HCT116 (cell line): ENCODE measurements at regions not wholly inside any gene's neighbourhood (a gene's known extent, or its start where the extent isn't known, plus 50 kb on each side); places are given as distances from the start of the nearest gene placed in this dataset.

Experiments
- ATAC-seq: fragments of 200-7000 bp; cut with Tn5 transposase; 2 replicates; pipeline ENCODE4 v1.9.1; 2020; ENCODE audit warnings: mild to moderate bottlenecking, moderate library complexity
- BruUV-seq: library from RNA; stranded (reverse); fragments of 400-500 nt; replicated peaks from 2 replicates; lab custom pipeline; 2021; lab: Mats Ljungman, UMichigan
- CTCF ChIA-PET: fragments of 300-600 bp; sonication (Branson Sonifier 250); formaldehyde crosslinking; loops from one replicate; lab custom pipeline; 2021; ENCODE audit warnings: antibody characterized with exemption; lab: Charles Lee
- POLR2A ChIA-PET: fragments of 300-600, 350-600 bp; sonication (Branson Sonifier 250); formaldehyde crosslinking; loops from one replicate; lab custom pipeline; 2021; ENCODE audit warnings: antibody characterized with exemption; lab: Charles Lee
- RAD21 ChIA-PET, 2 experiments: fragments of 300-600 bp; sonication (Branson Sonifier 250); formaldehyde crosslinking; loops; one replicate each; lab custom pipeline; 2023; ENCODE audit warnings: low total read pairs in 2 of 2; ENCODE audit not compliant: uncharacterized antibody in 2 of 2, unreplicated experiment in 2 of 2, low non-redundant PET in 1 of 2; lab: Charles Lee
- DNase-seq: peaks from one replicate; pipeline ENCODE4 v3.0.0-alpha.2; 2010; ENCODE audit warnings: low read depth, low spot score
- H2AFZ ChIP-seq: fragments of 200-600 bp; shearing (Covaris generic), sonication (generic); 2 replicates; pipeline ENCODE4 v1.6.1; 2017; ENCODE audit warnings: low read depth, mixed run types, mixed read lengths, antibody characterized with exemption, low read length; ENCODE audit not compliant: poor library complexity, severe bottlenecking
- H3K27ac ChIP-seq: 2 replicates; pipeline ENCODE4 v1.5.1; 2012; ENCODE audit warnings: low read depth, low read length
- H3K27me3 ChIP-seq: fragments of 200-600 bp; sonication (generic); 2 replicates; pipeline ENCODE4 v1.6.1; 2016; ENCODE audit warnings: mixed run types, low read length, mixed read lengths; ENCODE audit not compliant: insufficient read depth
- H3K36me3 ChIP-seq, 2 experiments: fragments of 200-500 bp in 1 of 2; fragments of 200-600 bp in 1 of 2; sonication (Bioruptor generic) in 1 of 2; sonication (generic) in 1 of 2; 2 replicates each; pipeline versions ENCODE4 v1.5.1 to v1.6.1; 2014 to 2016; ENCODE audit warnings: low read length in 2 of 2, inconsistent platforms in 1 of 2, mixed read lengths in 1 of 2, mixed run types in 1 of 2; ENCODE audit not compliant: insufficient read depth in 2 of 2, control insufficient read depth in 1 of 2
- H3K4me1 ChIP-seq, 2 experiments: fragments of 200-600 bp in 1 of 2; sonication (generic) in 1 of 2; 2 replicates each; pipeline versions ENCODE4 v1.5.1 to v1.6.1; 2012 to 2017; ENCODE audit warnings: low read length in 2 of 2, inconsistent platforms in 1 of 2, mild to moderate bottlenecking in 1 of 2, mixed read lengths in 1 of 2, mixed run types in 1 of 2, moderate library complexity in 1 of 2; ENCODE audit not compliant: insufficient read depth in 2 of 2, control insufficient read depth in 1 of 2
- H3K4me2 ChIP-seq: fragments of 200-600 bp; sonication (generic); 2 replicates; pipeline ENCODE4 v1.6.1; 2017; ENCODE audit warnings: mixed run types, low read length, mixed read lengths
- H3K4me3 ChIP-seq, 2 experiments: fragments of 200-600 bp in 1 of 2; sonication (generic) in 1 of 2; replicated peaks in 1 of 2; 2 replicates each; pipeline ENCODE4 v1.5.1; 2011 to 2016; ENCODE audit warnings: low read length in 2 of 2, control low read depth in 1 of 2, low read depth in 1 of 2, mild to moderate bottlenecking in 1 of 2, mixed read lengths in 1 of 2, mixed run types in 1 of 2
- H3K79me2 ChIP-seq: fragments of 200-600 bp; sonication (generic); 2 replicates; pipeline ENCODE4 v1.6.1; 2017; ENCODE audit warnings: mild to moderate bottlenecking, mixed run types, low read length, moderate library complexity, mixed read lengths; ENCODE audit not compliant: insufficient read depth
- H3K9ac ChIP-seq: fragments of 200-600 bp; sonication (generic); 2 replicates; pipeline ENCODE4 v1.6.1; 2016; ENCODE audit warnings: low read length, mixed read lengths
- H3K9me2 ChIP-seq: fragments of 200-600 bp; sonication (generic), shearing (Covaris generic); 2 replicates; pipeline ENCODE4 v1.6.1; 2017; ENCODE audit warnings: mixed run types, mild to moderate bottlenecking, moderate library complexity; ENCODE audit not compliant: insufficient read depth
- H3K9me3 ChIP-seq, 2 experiments: fragments of 200-500 bp in 1 of 2; fragments of 200-600 bp in 1 of 2; sonication (Bioruptor generic) in 1 of 2; sonication (generic) in 1 of 2; 2 replicates each; pipeline ENCODE4 v1.6.1; 2014 to 2017; ENCODE audit warnings: low read length in 2 of 2, mixed read lengths in 2 of 2, inconsistent platforms in 1 of 2, low read depth in 1 of 2, mild to moderate bottlenecking in 1 of 2, mixed run types in 1 of 2, moderate library complexity in 1 of 2; ENCODE audit not compliant: control insufficient read depth in 1 of 2, insufficient read depth in 1 of 2
- H4K20me1 ChIP-seq: fragments of 200-600 bp; sonication (generic), shearing (Covaris generic); 2 replicates; pipeline ENCODE4 v1.6.1; 2017; ENCODE audit warnings: mixed run types, mild to moderate bottlenecking, moderate library complexity; ENCODE audit not compliant: insufficient read depth
- ATF3 ChIP-seq: IDR thresholded peaks from 2 replicates; pipeline ENCODE4 v1.6.1; 2012
- CBX3 ChIP-seq: IDR thresholded peaks from 2 replicates; pipeline ENCODE4 v1.6.1; 2012; ENCODE audit warnings: low read depth
- EGR1 ChIP-seq: IDR thresholded peaks from 2 replicates; pipeline ENCODE4 v1.6.1; 2012; ENCODE audit warnings: low read depth
- ELF1 ChIP-seq: IDR thresholded peaks from 2 replicates; pipeline ENCODE4 v1.6.1; 2012; ENCODE audit warnings: low read depth, borderline replicate concordance
- EZH2 ChIP-seq: fragments of 200-600 bp; sonication (generic); IDR thresholded peaks from 2 replicates; pipeline ENCODE4 v1.6.1; 2017; ENCODE audit warnings: antibody characterized with exemption, mixed run types
- FOSL1 ChIP-seq: IDR thresholded peaks from 2 replicates; pipeline ENCODE4 v1.6.1; 2012; ENCODE audit warnings: low read depth
- POLR2A ChIP-seq: IDR thresholded peaks from 2 replicates; pipeline ENCODE4 v1.7.0; 2011; ENCODE audit warnings: borderline replicate concordance; ENCODE audit not compliant: insufficient read depth, insufficient read length; ENCODE audit errors: extremely low read depth
- SIN3A ChIP-seq: IDR thresholded peaks from 2 replicates; pipeline ENCODE4 v1.6.1; 2012; ENCODE audit warnings: low read depth
- SP1 ChIP-seq: IDR thresholded peaks from 2 replicates; pipeline ENCODE4 v1.6.1; 2012; ENCODE audit warnings: low read depth
- SRF ChIP-seq: IDR thresholded peaks from 2 replicates; pipeline ENCODE4 v1.6.1; 2012; ENCODE audit warnings: low read depth
- TCF7L2 ChIP-seq: IDR thresholded peaks from 2 replicates; pipeline ENCODE4 v1.7.0; 2011; ENCODE audit warnings: borderline replicate concordance, inconsistent platforms; ENCODE audit not compliant: insufficient read depth, insufficient read length; ENCODE audit errors: extremely low read depth
- YY1 ChIP-seq: IDR thresholded peaks from 2 replicates; pipeline ENCODE4 v1.6.1; 2011; ENCODE audit warnings: low read length, low read depth, moderate library complexity, mild to moderate bottlenecking; ENCODE audit not compliant: insufficient replicate concordance; ENCODE audit errors: extremely low read depth
- ZFX ChIP-seq: fragments of 450-650 bp; IDR thresholded peaks from 2 replicates; pipeline ENCODE4 v1.6.1; 2017
- ZNF274 ChIP-seq: fragments of 200-500 bp; sonication (Bioruptor generic); IDR thresholded peaks from 2 replicates; pipeline ENCODE4 v1.6.1; 2014; ENCODE audit warnings: mild to moderate bottlenecking, low read depth, low read length, inconsistent platforms
- intact Hi-C: fragments of 100-400 bp; cut with micrococcal nuclease; formaldehyde crosslinking; loops from 2 replicates; pipeline ENCODE4 v1.10.0; 2022
- TF ChIP-seq, protein P1 (sequence below), 3 experiments: fragments of 200-600 bp in 1 of 3; sonication (generic) in 1 of 3; IDR thresholded peaks in 2 of 3; conservative IDR thresholded peaks in 1 of 3; 2 replicates each; pipeline ENCODE4 v1.5.1; 2012 to 2017; ENCODE audit warnings: low read depth in 2 of 3, low read length in 2 of 3, antibody characterized with exemption in 1 of 3, borderline replicate concordance in 1 of 3, control low read depth in 1 of 3, mild to moderate bottlenecking in 1 of 3, mixed read lengths in 1 of 3, mixed run types in 1 of 3, moderate library complexity in 1 of 3; ENCODE audit not compliant: insufficient read depth in 1 of 3
- TF ChIP-seq, protein P2 (sequence below): IDR thresholded peaks from 2 replicates; pipeline ENCODE4 v1.6.1; 2012
- TF ChIP-seq, protein P3 (sequence below): IDR thresholded peaks from 2 replicates; pipeline ENCODE4 v1.6.1; 2012; ENCODE audit warnings: low read depth

- Histone ChIP-seq H3K27me3 (0 out of 2 replicates have a peak, but pooled peaks cover 3% of the 10 kb centered on the region), H3K4me3 (no peak overlapping the region), H3K27ac (no peak overlapping the region), H2AFZ (no peak overlapping the region), H3K9me2 (no peaks in the 10 kb centered on the region), H3K79me2 (no peaks in the 10 kb centered on the region), H3K9ac (no peak overlapping the region), H3K36me3 (no peaks in the 10 kb centered on the region), H3K9me3 (no peaks in the 10 kb centered on the region), H3K4me1 (no peaks in the 10 kb centered on the region), H3K4me2 (no peak overlapping the region), H4K20me1 (no peaks in the 10 kb centered on the region)
- DNase-seq, result no peak
- no peak for TF ChIP-seq SP1
- no peak for TF ChIP-seq TCF7L2
- TF ChIP-seq SRF, result no peak
- no peak for TF ChIP-seq YY1
- TF ChIP-seq, protein P1, sequence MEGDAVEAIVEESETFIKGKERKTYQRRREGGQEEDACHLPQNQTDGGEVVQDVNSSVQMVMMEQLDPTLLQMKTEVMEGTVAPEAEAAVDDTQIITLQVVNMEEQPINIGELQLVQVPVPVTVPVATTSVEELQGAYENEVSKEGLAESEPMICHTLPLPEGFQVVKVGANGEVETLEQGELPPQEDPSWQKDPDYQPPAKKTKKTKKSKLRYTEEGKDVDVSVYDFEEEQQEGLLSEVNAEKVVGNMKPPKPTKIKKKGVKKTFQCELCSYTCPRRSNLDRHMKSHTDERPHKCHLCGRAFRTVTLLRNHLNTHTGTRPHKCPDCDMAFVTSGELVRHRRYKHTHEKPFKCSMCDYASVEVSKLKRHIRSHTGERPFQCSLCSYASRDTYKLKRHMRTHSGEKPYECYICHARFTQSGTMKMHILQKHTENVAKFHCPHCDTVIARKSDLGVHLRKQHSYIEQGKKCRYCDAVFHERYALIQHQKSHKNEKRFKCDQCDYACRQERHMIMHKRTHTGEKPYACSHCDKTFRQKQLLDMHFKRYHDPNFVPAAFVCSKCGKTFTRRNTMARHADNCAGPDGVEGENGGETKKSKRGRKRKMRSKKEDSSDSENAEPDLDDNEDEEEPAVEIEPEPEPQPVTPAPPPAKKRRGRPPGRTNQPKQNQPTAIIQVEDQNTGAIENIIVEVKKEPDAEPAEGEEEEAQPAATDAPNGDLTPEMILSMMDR (IDR thresholded peaks at IDR 0.05 in 2 of 3, conservative IDR thresholded peaks at IDR 0.05 in 1 of 3; ENCODE audit: borderline replicate concordance in 1 of 3, insufficient read depth in 1 of 3, low read depth in 2 of 3, low read length in 2 of 3), result no peak
- TF ChIP-seq, protein P2, sequence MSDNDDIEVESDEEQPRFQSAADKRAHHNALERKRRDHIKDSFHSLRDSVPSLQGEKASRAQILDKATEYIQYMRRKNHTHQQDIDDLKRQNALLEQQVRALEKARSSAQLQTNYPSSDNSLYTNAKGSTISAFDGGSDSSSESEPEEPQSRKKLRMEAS, result no peak
- no peak for TF ChIP-seq ZNF274
- no peak for TF ChIP-seq ATF3
- TF ChIP-seq CBX3, result no peak
- TF ChIP-seq FOSL1, result no peak
- TF ChIP-seq SIN3A, result no peak
- no peak for TF ChIP-seq EZH2
- TF ChIP-seq ELF1, result no peak
- no peak for TF ChIP-seq ZFX
- TF ChIP-seq, protein P3, sequence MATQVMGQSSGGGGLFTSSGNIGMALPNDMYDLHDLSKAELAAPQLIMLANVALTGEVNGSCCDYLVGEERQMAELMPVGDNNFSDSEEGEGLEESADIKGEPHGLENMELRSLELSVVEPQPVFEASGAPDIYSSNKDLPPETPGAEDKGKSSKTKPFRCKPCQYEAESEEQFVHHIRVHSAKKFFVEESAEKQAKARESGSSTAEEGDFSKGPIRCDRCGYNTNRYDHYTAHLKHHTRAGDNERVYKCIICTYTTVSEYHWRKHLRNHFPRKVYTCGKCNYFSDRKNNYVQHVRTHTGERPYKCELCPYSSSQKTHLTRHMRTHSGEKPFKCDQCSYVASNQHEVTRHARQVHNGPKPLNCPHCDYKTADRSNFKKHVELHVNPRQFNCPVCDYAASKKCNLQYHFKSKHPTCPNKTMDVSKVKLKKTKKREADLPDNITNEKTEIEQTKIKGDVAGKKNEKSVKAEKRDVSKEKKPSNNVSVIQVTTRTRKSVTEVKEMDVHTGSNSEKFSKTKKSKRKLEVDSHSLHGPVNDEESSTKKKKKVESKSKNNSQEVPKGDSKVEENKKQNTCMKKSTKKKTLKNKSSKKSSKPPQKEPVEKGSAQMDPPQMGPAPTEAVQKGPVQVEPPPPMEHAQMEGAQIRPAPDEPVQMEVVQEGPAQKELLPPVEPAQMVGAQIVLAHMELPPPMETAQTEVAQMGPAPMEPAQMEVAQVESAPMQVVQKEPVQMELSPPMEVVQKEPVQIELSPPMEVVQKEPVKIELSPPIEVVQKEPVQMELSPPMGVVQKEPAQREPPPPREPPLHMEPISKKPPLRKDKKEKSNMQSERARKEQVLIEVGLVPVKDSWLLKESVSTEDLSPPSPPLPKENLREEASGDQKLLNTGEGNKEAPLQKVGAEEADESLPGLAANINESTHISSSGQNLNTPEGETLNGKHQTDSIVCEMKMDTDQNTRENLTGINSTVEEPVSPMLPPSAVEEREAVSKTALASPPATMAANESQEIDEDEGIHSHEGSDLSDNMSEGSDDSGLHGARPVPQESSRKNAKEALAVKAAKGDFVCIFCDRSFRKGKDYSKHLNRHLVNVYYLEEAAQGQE, result no peak
- no peak for TF ChIP-seq EGR1
- TF ChIP-seq POLR2A, result no peak
- POLR2A ChIA-PET, result no interaction called here
- CTCF ChIA-PET, result no interaction called here
- RAD21 ChIA-PET, result no interaction called here
- BruUV-seq, result no TSS peak
- intact Hi-C loops, result no loop called here
- no peak for ATAC-seq
These were observed 174.5 kb upstream of the HS6ST1 start for GRCh38 chr2:128492966-128493811.
